NCI-H2081 (cell line): ENCODE measurements at regions not wholly inside any gene's neighbourhood (a gene's known extent, or its start where the extent isn't known, plus 50 kb on each side); places are given as distances from the start of the nearest gene placed in this dataset.
"Not testable (repeated sequence)": the region's sequence is repeated elsewhere in the genome, so short reads cannot be mapped to it uniquely, and the experiment has no call there.

Experiments
- DNase-seq, 2 experiments: peaks; one replicate each; lab custom pipeline; 2025; lab: John Stamatoyannopoulos, UW

- DNase-seq, result no peak
Measured at GRCh38 chr3:34109846-34110245, 311.4 kb downstream of the PDCD6IP start.

- no peak for DNase-seq
Measured at GRCh38 chr3:34111361-34111760, 312.9 kb downstream of the PDCD6IP start.

- DNase-seq, result not testable (repeated sequence)
Measured at GRCh38 chr3:34112261-34112660, 313.8 kb downstream of the PDCD6IP start.

GRCh38 chr3:34131091-34131490 is 332.7 kb downstream of the PDCD6IP start:
- no peak for DNase-seq

GRCh38 chr3:34132069-34132692 is 333.8 kb downstream of the PDCD6IP start:
- no peak for DNase-seq

GRCh38 chr3:34139566-34139965 is 341.1 kb downstream of the PDCD6IP start:
- DNase-seq, result no peak

- no peak for DNase-seq
Measured at GRCh38 chr3:34140616-34141015, 342.2 kb downstream of the PDCD6IP start.

GRCh38 chr3:34141841-34142337 is 343.5 kb downstream of the PDCD6IP start:
- no peak for DNase-seq

- no peak for DNase-seq
Measured at GRCh38 chr3:34145796-34146195, 347.4 kb downstream of the PDCD6IP start.

GRCh38 chr3:34146596-34146995 is 348.2 kb downstream of the PDCD6IP start:
- DNase-seq, result no peak

- DNase-seq, result no peak
Measured at GRCh38 chr3:34150992-34151391, 352.6 kb downstream of the PDCD6IP start.

GRCh38 chr3:34152656-34153055 is 354.2 kb downstream of the PDCD6IP start:
- DNase-seq, result no peak

GRCh38 chr3:34155108-34155507 is 356.7 kb downstream of the PDCD6IP start:
- DNase-seq, result peak in 1 of 2 experiments; percentile 14

GRCh38 chr3:34155666-34156065 is 357.2 kb downstream of the PDCD6IP start:
- DNase-seq, result no peak

- DNase-seq, result no peak
Measured at GRCh38 chr3:34157491-34157890, 359.1 kb downstream of the PDCD6IP start.

GRCh38 chr3:34159613-34160420 is 361.4 kb downstream of the PDCD6IP start:
- no peak for DNase-seq

GRCh38 chr3:34169636-34170035 is 371.2 kb downstream of the PDCD6IP start:
- DNase-seq, result not testable (repeated sequence)

- DNase-seq, result peak; percentile 76 to 92
Measured at GRCh38 chr3:34174740-34175139, 376.3 kb downstream of the PDCD6IP start.

- peak; percentile 31 to 90 for DNase-seq
Measured at GRCh38 chr3:34175636-34176176, 377.3 kb downstream of the PDCD6IP start.

- DNase-seq, result no peak
Measured at GRCh38 chr3:34176723-34177122, 378.3 kb downstream of the PDCD6IP start.

GRCh38 chr3:34178415-34178814 is 380.0 kb downstream of the PDCD6IP start:
- no peak for DNase-seq

GRCh38 chr3:34179716-34180115 is 381.3 kb downstream of the PDCD6IP start:
- no peak for DNase-seq

- no peak for DNase-seq
Measured at GRCh38 chr3:34180532-34180931, 382.1 kb downstream of the PDCD6IP start.
